Body of pancreas (tissue), 4 donors: ENCODE measurements at regions not wholly inside any gene's neighbourhood (a gene's known extent, or its start where the extent isn't known, plus 50 kb on each side); places are given as distances from the start of the nearest gene placed in this dataset.

Experiments
- CTCF ChIP-seq, 7 experiments: fragments of 450-650 bp in 4 of 7; fragments of 200-600 bp in 3 of 7; sonication (generic) in 3 of 7; IDR thresholded peaks; one replicate each; pipeline ENCODE4 v1.5.1; 2016 to 2019; ENCODE audit warnings: antibody characterized with exemption in 7 of 7
- POLR2A ChIP-seq, 3 donors: fragments of 450-650 bp; IDR thresholded peaks; one replicate each; pipeline ENCODE4 v1.6.1; 2016; ENCODE audit warnings: antibody characterized with exemption in 3 of 3, mild to moderate bottlenecking in 2 of 3

GRCh38 chr6:121881974-121882667 lies 446.7 kb downstream of the GJA1 start:
- no peak for TF ChIP-seq CTCF (IDR thresholded peaks at IDR 0.05)
- no peak for TF ChIP-seq POLR2A (IDR thresholded peaks at IDR 0.05)
